ENCODE measurements at regions not wholly inside any gene's neighbourhood (a gene's known extent, or its start where the extent isn't known, plus 50 kb on each side); places are given as distances from the start of the nearest gene placed in this dataset.
A peak's percentile ranks its signal among the peaks of the same experiment; 100 is the strongest.

- DNase-seq (ENCODE audit: low read depth, low spot score) = no peak
- H3K4me3 ChIP-seq (ENCODE audit: low read depth, low read length) = no peak overlapping the region
- no peak for TF ChIP-seq CTCF (IDR thresholded peaks at IDR 0.05; ENCODE audit: low read depth, low read length)
- in situ Hi-C loops (cut with HindIII; ENCODE audit: low sequenced_read_pairs) = no loop called here
Measured at GRCh38 chr6:14711704-14712379, 534.0 kb upstream of the JARID2 start.

GRCh38 chr6:14713008-14713960 lies 532.6 kb upstream of the JARID2 start:
- in situ Hi-C loops (cut with HindIII; ENCODE audit: low sequenced_read_pairs) = no loop called here
- TF ChIP-seq CTCF (IDR thresholded peaks at IDR 0.05; ENCODE audit: low read depth, low read length) = no peak
- peak; percentile 80 for DNase-seq (ENCODE audit: low read depth, low spot score)

GRCh38 chr6:14713966-14714631 lies 531.8 kb upstream of the JARID2 start:
- no peak for TF ChIP-seq CTCF (IDR thresholded peaks at IDR 0.05; ENCODE audit: low read depth, low read length)
- in situ Hi-C loops (cut with HindIII; ENCODE audit: low sequenced_read_pairs) = no loop called here
- no peak overlapping the region for H3K4me3 ChIP-seq (ENCODE audit: low read depth, low read length)
- DNase-seq (ENCODE audit: low read depth, low spot score) = no peak

More at GRCh38 chr6:14713008-14713960, 532.6 kb upstream of the JARID2 start:
- H3K4me3 ChIP-seq (ENCODE audit: low read depth, low read length) = no peak overlapping the region

- in situ Hi-C loops (cut with HindIII; ENCODE audit: low sequenced_read_pairs) = no loop called here
- no peak for DNase-seq (ENCODE audit: low read depth, low spot score)
- no peak overlapping the region for H3K4me3 ChIP-seq (ENCODE audit: low read depth, low read length)
- TF ChIP-seq CTCF (IDR thresholded peaks at IDR 0.05; ENCODE audit: low read depth, low read length) = no peak
Measured at GRCh38 chr6:14715076-14715475, 530.8 kb upstream of the JARID2 start.

GRCh38 chr6:14716499-14717146 lies 529.2 kb upstream of the JARID2 start:
- in situ Hi-C loops (cut with HindIII; ENCODE audit: low sequenced_read_pairs) = no loop called here
- DNase-seq (ENCODE audit: low read depth, low spot score) = no peak
- no peak for TF ChIP-seq CTCF (IDR thresholded peaks at IDR 0.05; ENCODE audit: low read depth, low read length)
- H3K4me3 ChIP-seq (ENCODE audit: low read depth, low read length) = no peak overlapping the region

GRCh38 chr6:14717307-14717706 lies 528.6 kb upstream of the JARID2 start:
- no peak overlapping the region for H3K4me3 ChIP-seq (ENCODE audit: low read depth, low read length)
- no peak for DNase-seq (ENCODE audit: low read depth, low spot score)
- in situ Hi-C loops (cut with HindIII; ENCODE audit: low sequenced_read_pairs) = no loop called here
- no peak for TF ChIP-seq CTCF (IDR thresholded peaks at IDR 0.05; ENCODE audit: low read depth, low read length)

Measured in astrocyte of the spinal cord (primary cell).